DOHH2 (cell line): ENCODE measurements at regions not wholly inside any gene's neighbourhood (a gene's known extent, or its start where the extent isn't known, plus 50 kb on each side); places are given as distances from the start of the nearest gene placed in this dataset.

Source experiments
- H3F3A ChIP-seq: fragments of 200-600 bp; sonication (generic), shearing (Covaris generic); 2 replicates; pipeline ENCODE4 v1.6.0; 2016; ENCODE audit warnings: antibody characterized with exemption, mild to moderate bottlenecking; ENCODE audit not compliant: control insufficient read depth, insufficient read depth
- H3K27ac ChIP-seq: fragments of 200-600 bp; sonication (generic); 2 replicates; pipeline ENCODE4 v1.5.1; 2014; ENCODE audit warnings: low read depth, mild to moderate bottlenecking, low read length, moderate library complexity
- H3K27me3 ChIP-seq: fragments of 200-600 bp; sonication (generic); 2 replicates; pipeline ENCODE4 v1.6.1; 2014; ENCODE audit warnings: mild to moderate bottlenecking, low read length, mixed read lengths; ENCODE audit not compliant: control insufficient read depth
- H3K36me3 ChIP-seq: fragments of 200-600 bp; sonication (generic); 2 replicates; pipeline ENCODE4 v1.6.1; 2014; ENCODE audit warnings: mild to moderate bottlenecking, low read length, moderate library complexity, mixed read lengths; ENCODE audit not compliant: control insufficient read depth
- H3K4me1 ChIP-seq: fragments of 200-600 bp; sonication (generic); 2 replicates; pipeline ENCODE4 v1.6.1; 2014; ENCODE audit warnings: mild to moderate bottlenecking, low read length, mixed read lengths; ENCODE audit not compliant: control insufficient read depth
- H3K4me2 ChIP-seq: fragments of 200-600 bp; sonication (generic); 2 replicates; pipeline ENCODE4 v1.6.0; 2014; ENCODE audit warnings: mild to moderate bottlenecking, low read length, moderate library complexity
- H3K4me3 ChIP-seq: fragments of 200-600 bp; sonication (generic); 2 replicates; pipeline ENCODE4 v1.5.1; 2014; ENCODE audit warnings: mild to moderate bottlenecking, low read length, mixed read lengths
- H3K79me2 ChIP-seq: fragments of 200-600 bp; sonication (generic); 2 replicates; pipeline ENCODE4 v1.6.1; 2014; ENCODE audit warnings: mild to moderate bottlenecking, low read length, mixed read lengths; ENCODE audit not compliant: control insufficient read depth
- H3K9me2 ChIP-seq: fragments of 200-600 bp; sonication (generic); replicated peaks from 2 replicates; pipeline ENCODE4 v1.6.1; 2014; ENCODE audit warnings: mild to moderate bottlenecking, low read length, mixed read lengths; ENCODE audit not compliant: control insufficient read depth
- H3K9me3 ChIP-seq: fragments of 200-600 bp; sonication (generic); 2 replicates; pipeline ENCODE4 v1.6.1; 2014; ENCODE audit warnings: antibody characterized with exemption, low read length, mixed read lengths; ENCODE audit not compliant: control insufficient read depth, insufficient read depth
- H4K20me1 ChIP-seq: fragments of 200-600 bp; sonication (generic); 2 replicates; pipeline ENCODE4 v1.6.0; 2014; ENCODE audit warnings: low read depth, mild to moderate bottlenecking, antibody characterized with exemption, low read length, moderate library complexity; ENCODE audit not compliant: control insufficient read depth, insufficient read depth
- CTCF ChIP-seq: fragments of 200-600 bp; sonication (generic); IDR thresholded peaks from one replicate; pipeline ENCODE4 v1.5.1; 2014; ENCODE audit warnings: antibody characterized with exemption, mild to moderate bottlenecking, low read depth, low read length; ENCODE audit not compliant: poor library complexity, severe bottlenecking
- EZH2phosphoT487 ChIP-seq: fragments of 200-600 bp; sonication (generic); IDR thresholded peaks from 2 replicates; pipeline ENCODE4 v1.6.1; 2017; ENCODE audit warnings: borderline replicate concordance, mild to moderate bottlenecking, antibody characterized with exemption, low read length, moderate library complexity, mixed read lengths

GRCh38 chr9:2260417-2261306 is 245.5 kb downstream of the SMARCA2 start:
- Histone ChIP-seq H3K4me2 (peak overlapping the region; percentile 50), H3K4me1 (peaks cover 92% of the 10 kb centered on the region)

GRCh38 chr9:2261421-2262103 is 246.4 kb downstream of the SMARCA2 start:
- no peaks in the 10 kb centered on the region for H3K36me3 ChIP-seq
- H3K4me1 ChIP-seq, result peaks cover 88% of the 10 kb centered on the region
- no peaks in the 10 kb centered on the region for H4K20me1 ChIP-seq
- no peak overlapping the region for H3K4me2 ChIP-seq
- H3K9me2 ChIP-seq, result no peaks in the 10 kb centered on the region
- no peak for TF ChIP-seq EZH2phosphoT487
- no peak for TF ChIP-seq CTCF
- H3K27me3 ChIP-seq, result no peaks in the 10 kb centered on the region
- H3K27ac ChIP-seq, result no peak overlapping the region
- no peak overlapping the region for H3K4me3 ChIP-seq
- no peaks in the 10 kb centered on the region for H3K9me3 ChIP-seq
- H3F3A ChIP-seq, result peaks cover 12% of the 10 kb centered on the region; the same call in 1 of the 2 replicates
- H3K79me2 ChIP-seq, result no peaks in the 10 kb centered on the region

More at GRCh38 chr9:2260417-2261306, 245.5 kb downstream of the SMARCA2 start:
- TF ChIP-seq EZH2phosphoT487 (no peak), CTCF (no peak)
- H3K27me3 ChIP-seq, result no peaks in the 10 kb centered on the region
- peaks cover 12% of the 10 kb centered on the region; the same call in 1 of the 2 replicates for H3F3A ChIP-seq
- H3K9me2 ChIP-seq, result no peaks in the 10 kb centered on the region
- H3K4me3 ChIP-seq, result peak overlapping the region; percentile 17
- no peaks in the 10 kb centered on the region for H3K79me2 ChIP-seq
- H3K36me3 ChIP-seq, result no peaks in the 10 kb centered on the region
- no peaks in the 10 kb centered on the region for H3K9me3 ChIP-seq
- H3K27ac ChIP-seq, result peak overlapping the region; percentile 16; the same call in 1 of the 2 replicates
- no peaks in the 10 kb centered on the region for H4K20me1 ChIP-seq

GRCh38 chr9:2262386-2263071 is 247.4 kb downstream of the SMARCA2 start:
- peaks cover 6% of the 10 kb centered on the region; the same call in 1 of the 2 replicates for H3F3A ChIP-seq
- TF ChIP-seq EZH2phosphoT487 (no peak), CTCF (no peak)
- H3K36me3 ChIP-seq, result no peaks in the 10 kb centered on the region
- no peaks in the 10 kb centered on the region for H3K27me3 ChIP-seq
- H3K27ac ChIP-seq, result peak overlapping the region; percentile 65
- no peaks in the 10 kb centered on the region for H3K79me2 ChIP-seq
- H3K4me1 ChIP-seq, result peaks cover 88% of the 10 kb centered on the region
- no peaks in the 10 kb centered on the region for H3K9me2 ChIP-seq
- peak overlapping the region; percentile 57 for H3K4me2 ChIP-seq
- no peaks in the 10 kb centered on the region for H4K20me1 ChIP-seq
- H3K4me3 ChIP-seq, result no peak overlapping the region
- no peaks in the 10 kb centered on the region for H3K9me3 ChIP-seq
